HEK293 (cell line): ENCODE measurements at regions not wholly inside any gene's neighbourhood (a gene's known extent, or its start where the extent isn't known, plus 50 kb on each side); places are given as distances from the start of the nearest gene placed in this dataset.

Source experiments
- CTCF ChIP-seq: fragments of 450-650 bp; formaldehyde crosslinking; IDR thresholded peaks from 2 replicates; pipeline ENCODE4 v1.5.1; 2016; ENCODE audit warnings: missing biosample characterization, missing genetic modification characterization
- KLF9 ChIP-seq: fragments of 450-650 bp; formaldehyde crosslinking; IDR thresholded peaks from 2 replicates; pipeline ENCODE4 v1.5.1; 2016; ENCODE audit warnings: missing biosample characterization, missing genetic modification characterization, low read depth
- ZFP37 ChIP-seq: fragments of 450-650 bp; formaldehyde crosslinking; IDR thresholded peaks from 2 replicates; pipeline ENCODE4 v1.5.1; 2016; ENCODE audit warnings: missing biosample characterization, missing genetic modification characterization
- ZNF10 ChIP-seq: fragments of 450-650 bp; formaldehyde crosslinking; IDR thresholded peaks from 2 replicates; pipeline ENCODE4 v1.5.1; 2017; ENCODE audit warnings: missing biosample characterization, missing genetic modification characterization

GRCh38 chr16:61165797-61166196, 870.4 kb downstream of the CDH8 start:
- TF ChIP-seq ZNF10 (tag by site-specific recombination) (no peak), ZFP37 (tag by site-specific recombination) (no peak), CTCF (tag by site-specific recombination) (no peak), KLF9 (tag by site-specific recombination) (no peak)
